ENCODE measurements at regions not wholly inside any gene's neighbourhood (a gene's known extent, or its start where the extent isn't known, plus 50 kb on each side); places are given as distances from the start of the nearest gene placed in this dataset.

GRCh38 chr20:39571171-39571570 is 609.0 kb downstream of the DHX35 start:
- TF ChIP-seq POLR2A (IDR thresholded peaks at IDR 0.05) (no peak), CTCF (IDR thresholded peaks at IDR 0.05) (no peak), POLR2AphosphoS5 (IDR thresholded peaks at IDR 0.05) (no peak)

All from sigmoid colon (tissue), 4 donors.